ENCODE measurements at regions not wholly inside any gene's neighbourhood (a gene's known extent, or its start where the extent isn't known, plus 50 kb on each side); places are given as distances from the start of the nearest gene placed in this dataset.

- TF ChIP-seq EZH2 (IDR thresholded peaks at IDR 0.05; ENCODE audit: insufficient read depth, poor library complexity, severe bottlenecking) (no peak), EZH2phosphoT487 (IDR thresholded peaks at IDR 0.05; ENCODE audit: insufficient read depth, low read depth) (no peak)
These were observed 252.1 kb upstream of the ADAMTS9 start for GRCh38 chr3:64939747-64940450.
